Calu3 (cell line): ENCODE measurements at regions not wholly inside any gene's neighbourhood (a gene's known extent, or its start where the extent isn't known, plus 50 kb on each side); places are given as distances from the start of the nearest gene placed in this dataset.

Experiments used
- BruUV-seq: library from RNA; stranded (reverse); fragments of 400-500 nt; replicated peaks from 2 replicates; lab custom pipeline; 2021; lab: Mats Ljungman, UMichigan
- CTCF ChIA-PET: fragments of 300-600 bp; sonication (Branson Sonifier 250); formaldehyde crosslinking; loops from one replicate; lab custom pipeline; 2022; ENCODE audit warnings: antibody characterized with exemption; lab: Charles Lee
- DNase-seq: peaks from one replicate; pipeline ENCODE4 v3.0.0; 2022
- H3K27ac Mint-ChIP-seq: one replicate; pipeline ENCODE4 v1.8.0; 2022; ENCODE audit warnings: mixed read lengths; ENCODE audit not compliant: unreplicated experiment
- H3K27me3 Mint-ChIP-seq: one replicate; pipeline ENCODE4 v1.8.0; 2022; ENCODE audit warnings: mixed read lengths; ENCODE audit not compliant: unreplicated experiment
- H3K36me3 Mint-ChIP-seq: one replicate; pipeline ENCODE4 v1.8.0; 2022; ENCODE audit warnings: mild to moderate bottlenecking, moderate library complexity, mixed read lengths; ENCODE audit not compliant: insufficient read depth, unreplicated experiment
- H3K4me1 Mint-ChIP-seq: one replicate; pipeline ENCODE4 v1.8.0; 2022; ENCODE audit warnings: mild to moderate bottlenecking, low read depth, mixed read lengths; ENCODE audit not compliant: unreplicated experiment
- H3K4me3 Mint-ChIP-seq: one replicate; pipeline ENCODE4 v1.8.0; 2022; ENCODE audit warnings: mild to moderate bottlenecking, low read depth, moderate library complexity, mixed read lengths; ENCODE audit not compliant: unreplicated experiment
- H3K9me3 Mint-ChIP-seq: one replicate; pipeline ENCODE4 v1.8.0; 2022; ENCODE audit warnings: low read depth, mixed read lengths; ENCODE audit not compliant: unreplicated experiment
- intact Hi-C: fragments of 100-400 bp; cut with micrococcal nuclease; formaldehyde crosslinking; loops from one replicate; pipeline ENCODE4 v1.10.0; 2022; ENCODE audit not compliant: unreplicated experiment
- TF ChIP-seq, protein P1 (sequence below): fragments of 200-600 bp; IDR thresholded peaks from one replicate; pipeline ENCODE4 v1.8.0; 2022; ENCODE audit warnings: antibody characterized with exemption; ENCODE audit not compliant: unreplicated experiment

DNA sequence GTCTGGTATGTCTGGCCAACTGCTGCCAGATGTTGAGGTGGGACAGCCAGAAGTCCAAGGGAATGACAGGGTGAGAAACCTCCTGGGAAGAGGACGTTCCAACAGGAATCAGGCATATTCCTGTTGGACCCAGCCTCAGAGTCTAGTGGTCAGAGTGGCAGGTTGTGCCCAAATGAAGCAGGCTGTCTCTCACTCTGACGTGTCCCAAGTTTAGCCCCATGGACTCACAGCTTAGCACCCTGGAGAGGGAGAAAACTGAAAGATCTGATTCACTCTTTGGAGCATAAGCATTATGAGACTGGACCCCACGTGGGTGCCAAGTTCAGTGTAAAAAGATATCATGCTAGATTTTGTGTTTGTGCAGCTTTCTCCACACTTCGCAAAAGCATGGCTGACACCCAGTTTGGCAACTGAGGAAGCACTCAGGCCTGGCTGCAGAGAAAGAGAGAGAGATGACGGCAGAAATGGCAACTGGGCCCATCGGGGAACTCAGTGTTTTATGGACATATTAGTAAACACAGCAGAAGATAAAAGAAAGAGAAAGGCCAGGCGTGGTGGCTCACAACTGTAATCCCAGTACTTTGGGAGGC lies 88.2 kb upstream of the LMCD1 start:
- intact Hi-C loops: no loop called here
- no peaks in the 10 kb centered on the region for H3K4me1 Mint-ChIP-seq
- H3K9me3 Mint-ChIP-seq: no peaks in the 10 kb centered on the region

DNA sequence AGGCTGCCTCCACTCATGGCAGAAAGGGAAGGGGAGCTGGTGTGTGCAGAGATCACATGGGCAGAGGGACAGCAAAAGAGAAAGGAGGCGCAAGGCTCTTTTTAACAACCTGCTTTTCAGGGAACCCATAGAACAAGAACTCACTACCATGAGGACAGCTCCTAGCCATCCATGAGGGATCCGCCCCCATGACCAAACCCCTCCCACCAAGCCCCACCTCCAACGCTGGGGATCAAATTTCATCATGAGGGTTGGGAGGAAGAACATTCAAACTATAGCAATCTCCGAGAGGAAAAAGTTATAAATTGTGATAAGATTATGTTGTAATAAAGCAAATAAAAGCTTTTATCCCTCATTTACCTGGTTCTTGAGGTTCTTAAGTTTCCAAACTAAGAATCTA lies 84.7 kb upstream of the LMCD1 start:
- intact Hi-C loops: loop anchor here (1.0 to 5.0 kb wide), 3 partner anchors 92 to 320 kb away; no protein-coding TSS in a partner anchor
- no peaks in the 10 kb centered on the region for H3K27me3 Mint-ChIP-seq
- H3K36me3 Mint-ChIP-seq: no peaks in the 10 kb centered on the region
- no peaks in the 10 kb centered on the region for H3K4me1 Mint-ChIP-seq
- TF ChIP-seq, protein P1, sequence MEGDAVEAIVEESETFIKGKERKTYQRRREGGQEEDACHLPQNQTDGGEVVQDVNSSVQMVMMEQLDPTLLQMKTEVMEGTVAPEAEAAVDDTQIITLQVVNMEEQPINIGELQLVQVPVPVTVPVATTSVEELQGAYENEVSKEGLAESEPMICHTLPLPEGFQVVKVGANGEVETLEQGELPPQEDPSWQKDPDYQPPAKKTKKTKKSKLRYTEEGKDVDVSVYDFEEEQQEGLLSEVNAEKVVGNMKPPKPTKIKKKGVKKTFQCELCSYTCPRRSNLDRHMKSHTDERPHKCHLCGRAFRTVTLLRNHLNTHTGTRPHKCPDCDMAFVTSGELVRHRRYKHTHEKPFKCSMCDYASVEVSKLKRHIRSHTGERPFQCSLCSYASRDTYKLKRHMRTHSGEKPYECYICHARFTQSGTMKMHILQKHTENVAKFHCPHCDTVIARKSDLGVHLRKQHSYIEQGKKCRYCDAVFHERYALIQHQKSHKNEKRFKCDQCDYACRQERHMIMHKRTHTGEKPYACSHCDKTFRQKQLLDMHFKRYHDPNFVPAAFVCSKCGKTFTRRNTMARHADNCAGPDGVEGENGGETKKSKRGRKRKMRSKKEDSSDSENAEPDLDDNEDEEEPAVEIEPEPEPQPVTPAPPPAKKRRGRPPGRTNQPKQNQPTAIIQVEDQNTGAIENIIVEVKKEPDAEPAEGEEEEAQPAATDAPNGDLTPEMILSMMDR: no peak
- CTCF ChIA-PET: interaction anchor here (0.7 to 1.6 kb wide), 8 partner anchors 66 to 1028 kb away, joined by 3 to 46 read pairs (median 6); no protein-coding TSS in a partner anchor
- no peaks in the 10 kb centered on the region for H3K9me3 Mint-ChIP-seq
- DNase-seq: peak; percentile 34
- H3K4me3 Mint-ChIP-seq: no peak overlapping the region
- no peak overlapping the region for H3K27ac Mint-ChIP-seq
- no TSS peak for BruUV-seq

More for the DNA sequence above, 88.2 kb upstream of the LMCD1 start:
- Mint-ChIP-seq H3K36me3 (no peaks in the 10 kb centered on the region), H3K27me3 (no peaks in the 10 kb centered on the region), H3K27ac (no peak overlapping the region), H3K4me3 (no peak overlapping the region)
- no peak for DNase-seq
- CTCF ChIA-PET: no interaction called here
- TF ChIP-seq, protein P1: no peak
- no TSS peak for BruUV-seq

DNA sequence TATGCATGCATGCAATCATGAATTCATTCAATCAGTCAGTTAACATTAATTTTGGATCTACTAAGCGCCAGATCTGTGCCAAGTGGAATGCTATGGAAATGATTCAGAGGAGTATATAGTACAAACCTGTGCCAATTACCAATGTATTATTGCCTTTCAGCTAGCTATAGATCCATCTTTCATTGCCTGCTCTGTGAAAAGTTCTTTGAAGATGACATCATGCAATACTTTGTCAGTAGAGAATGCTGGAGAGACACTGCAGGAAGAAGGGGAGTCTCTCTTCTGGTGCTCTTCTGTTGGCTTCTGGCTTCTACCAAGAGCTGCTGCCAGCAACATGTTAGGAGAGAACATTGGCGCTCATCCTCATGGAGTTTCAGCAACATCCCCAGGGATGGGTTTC lies 81.0 kb upstream of the LMCD1 start:
- intact Hi-C loops: no loop called here
- H3K4me3 Mint-ChIP-seq: no peak overlapping the region
- no peak overlapping the region for H3K27ac Mint-ChIP-seq
- TF ChIP-seq, protein P1: no peak
- no peaks in the 10 kb centered on the region for H3K9me3 Mint-ChIP-seq
- no TSS peak for BruUV-seq
- H3K36me3 Mint-ChIP-seq: no peaks in the 10 kb centered on the region
- H3K27me3 Mint-ChIP-seq: no peaks in the 10 kb centered on the region
- no peak for DNase-seq
- H3K4me1 Mint-ChIP-seq: no peaks in the 10 kb centered on the region
- CTCF ChIA-PET: no interaction called here

DNA sequence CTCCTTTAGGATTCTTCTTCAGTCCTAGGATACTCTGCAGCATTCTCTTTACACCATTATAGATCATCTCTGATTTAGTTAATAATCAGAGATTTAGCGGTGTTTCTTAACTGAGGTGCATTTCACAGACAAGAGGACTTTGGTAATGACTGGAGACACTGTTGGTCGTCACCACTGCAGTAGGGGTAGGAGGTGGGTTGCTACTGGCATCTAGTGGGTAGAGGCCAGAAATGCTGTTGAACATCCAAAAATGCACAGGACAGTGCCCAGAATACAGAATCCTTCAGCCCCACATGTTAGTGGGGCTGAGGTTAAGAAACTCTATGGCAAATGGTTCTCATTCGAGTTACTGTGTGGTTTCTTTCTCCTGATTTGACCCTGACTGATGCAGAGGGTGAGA lies 80.4 kb upstream of the LMCD1 start:
- Mint-ChIP-seq H3K4me1 (no peaks in the 10 kb centered on the region), H3K9me3 (no peaks in the 10 kb centered on the region), H3K27ac (no peak overlapping the region), H3K36me3 (no peaks in the 10 kb centered on the region), H3K27me3 (no peaks in the 10 kb centered on the region), H3K4me3 (no peak overlapping the region)
- no TSS peak for BruUV-seq
- intact Hi-C loops: no loop called here
- no peak for DNase-seq
- CTCF ChIA-PET: no interaction called here
- TF ChIP-seq, protein P1: no peak
